ENCODE measurements at regions not wholly inside any gene's neighbourhood (a gene's known extent, or its start where the extent isn't known, plus 50 kb on each side); places are given as distances from the start of the nearest gene placed in this dataset.
"Not testable (repeated sequence)": the region's sequence is repeated elsewhere in the genome, so short reads cannot be mapped to it uniquely, and the experiment has no call there.

DNA sequence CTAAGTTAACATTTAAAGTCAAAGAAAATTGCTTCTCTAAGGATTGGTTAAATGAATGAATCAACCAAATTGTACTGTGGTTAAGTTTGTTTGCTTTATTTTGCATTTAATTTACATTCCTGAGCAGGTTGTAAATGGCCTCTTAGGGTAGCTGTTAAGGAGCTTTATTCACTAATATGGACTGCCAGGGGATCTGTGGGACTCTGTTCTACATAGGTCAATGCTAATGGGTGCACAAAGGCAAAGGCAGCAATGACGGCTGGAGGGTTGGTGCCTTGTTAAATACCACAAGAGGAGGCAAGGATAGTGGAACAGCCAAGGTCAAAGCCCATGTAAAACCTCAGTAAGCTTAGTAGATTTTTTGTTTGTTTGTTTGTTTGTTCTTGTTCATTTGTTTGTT is 89.3 kb upstream of the P2RY1 start:
- no peak overlapping the region for H3K4me3 ChIP-seq (ENCODE audit: low read length)
- H3K36me3 ChIP-seq (ENCODE audit: control insufficient read depth, insufficient read depth, low read length): no peaks in the 10 kb centered on the region
- H3K27ac ChIP-seq (ENCODE audit: low read depth, low read length): no peak overlapping the region
- H3K4me1 ChIP-seq (ENCODE audit: control insufficient read depth, insufficient read depth, low read length): no peaks in the 10 kb centered on the region
- no peak overlapping the region for H3K9ac ChIP-seq (ENCODE audit: low read length)
- H3K27me3 ChIP-seq (ENCODE audit: control insufficient read depth, insufficient read depth, low read length): no peaks in the 10 kb centered on the region

DNA sequence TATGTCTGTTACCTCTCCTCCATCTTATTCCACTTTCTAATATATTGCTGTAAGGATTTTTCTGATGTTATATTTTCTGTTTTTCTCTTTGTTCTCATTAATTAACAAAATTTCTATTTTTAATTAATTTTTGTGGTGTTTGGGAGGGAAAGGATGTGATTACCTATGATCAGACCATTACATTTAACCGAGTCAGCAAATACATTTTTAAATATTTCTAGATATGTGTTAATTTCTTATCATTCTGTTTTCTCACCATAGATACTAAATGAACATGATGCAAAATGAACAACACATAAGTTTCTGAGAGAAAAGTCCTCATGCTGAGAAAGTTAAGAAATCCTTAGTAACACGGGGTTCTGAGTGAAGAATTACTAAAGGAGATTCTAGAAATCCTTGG is 80.6 kb upstream of the P2RY1 start:
- Histone ChIP-seq H3K9ac (ENCODE audit: low read length) (no peak overlapping the region), H3K4me3 (ENCODE audit: low read length) (no peak overlapping the region)

DNA sequence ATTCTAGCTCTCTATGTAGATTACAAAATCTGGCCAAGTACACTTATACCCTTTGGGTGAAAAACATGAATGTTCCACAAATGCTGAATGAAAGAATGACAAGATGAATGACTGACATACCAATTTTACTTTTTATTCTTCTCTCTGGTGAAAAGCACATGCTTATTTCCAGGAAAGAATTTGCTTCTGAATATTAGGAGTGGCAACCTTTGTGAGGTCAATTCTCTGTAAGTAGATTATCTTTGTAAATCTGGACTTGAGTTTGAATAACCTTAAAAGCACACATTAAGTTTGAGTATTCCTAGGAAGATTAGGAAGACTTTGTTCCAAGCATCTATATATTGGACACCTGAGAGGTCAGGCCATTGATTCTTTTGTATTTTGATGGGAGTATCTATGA is 78.1 kb upstream of the P2RY1 start:
- H3K27me3 ChIP-seq (ENCODE audit: control insufficient read depth, insufficient read depth, low read length): no peaks in the 10 kb centered on the region
- no peaks in the 10 kb centered on the region for H3K36me3 ChIP-seq (ENCODE audit: control insufficient read depth, insufficient read depth, low read length)
- no peak overlapping the region for H3K9ac ChIP-seq (ENCODE audit: low read length)

More for the DNA sequence above, 80.6 kb upstream of the P2RY1 start:
- Histone ChIP-seq H3K36me3 (ENCODE audit: control insufficient read depth, insufficient read depth, low read length) (no peaks in the 10 kb centered on the region), H3K27me3 (ENCODE audit: control insufficient read depth, insufficient read depth, low read length) (no peaks in the 10 kb centered on the region), H3K27ac (ENCODE audit: low read depth, low read length) (no peak overlapping the region), H3K4me1 (ENCODE audit: control insufficient read depth, insufficient read depth, low read length) (no peaks in the 10 kb centered on the region)

GRCh38 chr3:152760024-152760563 is 74.8 kb upstream of the P2RY1 start:
- no peak overlapping the region for H3K9ac ChIP-seq (ENCODE audit: low read length)
- no peaks in the 10 kb centered on the region for H3K36me3 ChIP-seq (ENCODE audit: control insufficient read depth, insufficient read depth, low read length)
- H3K27me3 ChIP-seq (ENCODE audit: control insufficient read depth, insufficient read depth, low read length): no peaks in the 10 kb centered on the region
- no peak overlapping the region for H3K4me3 ChIP-seq (ENCODE audit: low read length)
- no peaks in the 10 kb centered on the region for H3K4me1 ChIP-seq (ENCODE audit: control insufficient read depth, insufficient read depth, low read length)
- H3K27ac ChIP-seq (ENCODE audit: low read depth, low read length): no peak overlapping the region

More for the DNA sequence above, 78.1 kb upstream of the P2RY1 start:
- H3K27ac ChIP-seq (ENCODE audit: low read depth, low read length): no peak overlapping the region
- H3K4me3 ChIP-seq (ENCODE audit: low read length): no peak overlapping the region
- no peaks in the 10 kb centered on the region for H3K4me1 ChIP-seq (ENCODE audit: control insufficient read depth, insufficient read depth, low read length)

DNA sequence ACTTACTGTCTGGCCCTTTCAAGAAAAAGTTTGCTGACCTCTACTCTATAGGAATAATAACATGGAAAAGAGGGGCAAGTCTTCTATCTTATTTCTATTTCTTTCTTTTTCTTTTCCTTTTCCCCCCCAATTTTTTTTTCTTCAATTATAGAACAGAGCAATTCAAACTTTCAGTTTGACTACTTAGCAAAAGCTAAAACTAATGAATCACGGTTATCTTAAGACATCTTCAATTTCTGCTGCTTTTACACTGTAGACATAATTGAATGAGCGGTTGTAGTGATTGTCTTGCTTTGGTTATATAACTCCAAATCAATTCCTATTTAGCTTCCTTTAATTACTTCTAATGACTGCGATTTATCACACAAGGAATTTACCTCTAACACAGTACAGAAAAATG is 74.3 kb upstream of the P2RY1 start:
- H3K4me1 ChIP-seq (ENCODE audit: control insufficient read depth, insufficient read depth, low read length): no peaks in the 10 kb centered on the region
- no peak overlapping the region for H3K9ac ChIP-seq (ENCODE audit: low read length)
- no peak overlapping the region for H3K4me3 ChIP-seq (ENCODE audit: low read length)
- no peaks in the 10 kb centered on the region for H3K27me3 ChIP-seq (ENCODE audit: control insufficient read depth, insufficient read depth, low read length)
- H3K27ac ChIP-seq (ENCODE audit: low read depth, low read length): no peak overlapping the region
- H3K36me3 ChIP-seq (ENCODE audit: control insufficient read depth, insufficient read depth, low read length): no peaks in the 10 kb centered on the region

DNA sequence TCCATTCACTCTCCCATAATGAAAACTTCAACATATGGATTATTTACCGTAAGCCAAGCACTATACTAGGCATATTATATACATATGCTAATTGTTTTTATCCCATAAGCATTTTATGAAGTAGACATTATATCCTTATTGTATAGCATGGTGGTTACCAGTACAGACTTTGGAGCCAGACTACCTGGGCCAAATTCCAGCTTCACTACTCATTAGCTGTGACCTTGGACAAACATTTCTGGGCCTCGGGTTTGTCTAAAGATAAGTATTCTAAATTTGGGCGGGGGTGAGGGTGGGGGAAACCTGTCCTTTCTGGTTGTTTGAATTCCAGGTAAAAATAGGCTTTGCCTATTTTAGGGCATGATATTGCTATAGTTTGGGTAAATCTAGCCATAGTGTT is 66.5 kb upstream of the P2RY1 start:
- Histone ChIP-seq H3K9ac (ENCODE audit: low read length) (no peak overlapping the region), H3K4me1 (ENCODE audit: control insufficient read depth, insufficient read depth, low read length) (no peaks in the 10 kb centered on the region), H3K4me3 (ENCODE audit: low read length) (no peak overlapping the region), H3K36me3 (ENCODE audit: control insufficient read depth, insufficient read depth, low read length) (no peaks in the 10 kb centered on the region), H3K27ac (ENCODE audit: low read depth, low read length) (no peak overlapping the region), H3K27me3 (ENCODE audit: control insufficient read depth, insufficient read depth, low read length) (no peaks in the 10 kb centered on the region)

DNA sequence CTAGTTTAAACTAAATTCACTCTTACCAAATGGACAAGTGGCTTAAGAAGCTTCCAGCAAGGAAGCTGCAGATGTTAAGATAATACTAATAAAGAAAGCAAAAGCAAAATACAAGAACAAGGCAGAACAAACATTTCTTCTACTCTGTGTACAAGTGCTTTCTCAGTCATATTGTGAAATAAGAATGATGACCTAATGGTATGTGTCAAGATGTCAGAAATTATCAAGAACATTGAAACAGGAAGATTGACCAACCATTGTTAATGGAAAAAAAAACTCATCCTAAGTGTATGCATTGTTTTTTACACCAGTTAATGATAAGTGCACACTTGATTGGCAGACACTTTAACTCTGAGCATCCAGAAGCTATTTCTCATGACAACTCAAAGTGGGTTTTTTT is 65.4 kb upstream of the P2RY1 start:
- no peaks in the 10 kb centered on the region for H3K36me3 ChIP-seq (ENCODE audit: control insufficient read depth, insufficient read depth, low read length)
- no peak overlapping the region for H3K4me3 ChIP-seq (ENCODE audit: low read length)
- H3K9ac ChIP-seq (ENCODE audit: low read length): no peak overlapping the region
- no peak overlapping the region for H3K27ac ChIP-seq (ENCODE audit: low read depth, low read length)
- no peaks in the 10 kb centered on the region for H3K27me3 ChIP-seq (ENCODE audit: control insufficient read depth, insufficient read depth, low read length)
- no peaks in the 10 kb centered on the region for H3K4me1 ChIP-seq (ENCODE audit: control insufficient read depth, insufficient read depth, low read length)

- Histone ChIP-seq H3K4me3 (ENCODE audit: low read length) (no peak overlapping the region), H3K36me3 (ENCODE audit: control insufficient read depth, insufficient read depth, low read length) (no peaks in the 10 kb centered on the region), H3K27ac (ENCODE audit: low read depth, low read length) (no peak overlapping the region), H3K4me1 (ENCODE audit: control insufficient read depth, insufficient read depth, low read length) (no peaks in the 10 kb centered on the region), H3K9ac (ENCODE audit: low read length) (no peak overlapping the region), H3K27me3 (ENCODE audit: control insufficient read depth, insufficient read depth, low read length) (no peaks in the 10 kb centered on the region)
Observed at GRCh38 chr3:152770296-152770695, 64.6 kb upstream of the P2RY1 start.

- Histone ChIP-seq H3K27ac (ENCODE audit: low read depth, low read length) (no peak overlapping the region), H3K36me3 (ENCODE audit: control insufficient read depth, insufficient read depth, low read length) (no peaks in the 10 kb centered on the region), H3K4me1 (ENCODE audit: control insufficient read depth, insufficient read depth, low read length) (no peaks in the 10 kb centered on the region)
Observed at GRCh38 chr3:152771120-152771519, 63.8 kb upstream of the P2RY1 start.

GRCh38 chr3:152772674-152773225 is 62.2 kb upstream of the P2RY1 start:
- H3K27ac ChIP-seq (ENCODE audit: low read depth, low read length): no peak overlapping the region
- no peak overlapping the region for H3K4me3 ChIP-seq (ENCODE audit: low read length)
- no peak overlapping the region for H3K9ac ChIP-seq (ENCODE audit: low read length)
- no peaks in the 10 kb centered on the region for H3K36me3 ChIP-seq (ENCODE audit: control insufficient read depth, insufficient read depth, low read length)
- H3K27me3 ChIP-seq (ENCODE audit: control insufficient read depth, insufficient read depth, low read length): no peaks in the 10 kb centered on the region
- peaks cover 2% of the 10 kb centered on the region for H3K4me1 ChIP-seq (ENCODE audit: control insufficient read depth, insufficient read depth, low read length)

More at GRCh38 chr3:152771120-152771519, 63.8 kb upstream of the P2RY1 start:
- Histone ChIP-seq H3K9ac (ENCODE audit: low read length) (no peak overlapping the region), H3K27me3 (ENCODE audit: control insufficient read depth, insufficient read depth, low read length) (no peaks in the 10 kb centered on the region), H3K4me3 (ENCODE audit: low read length) (no peak overlapping the region)

- Histone ChIP-seq H3K9ac (ENCODE audit: low read length) (no peak overlapping the region), H3K27me3 (ENCODE audit: control insufficient read depth, insufficient read depth, low read length) (no peaks in the 10 kb centered on the region), H3K27ac (ENCODE audit: low read depth, low read length) (no peak overlapping the region), H3K4me1 (ENCODE audit: control insufficient read depth, insufficient read depth, low read length) (peaks cover 2% of the 10 kb centered on the region), H3K36me3 (ENCODE audit: control insufficient read depth, insufficient read depth, low read length) (no peaks in the 10 kb centered on the region), H3K4me3 (ENCODE audit: low read length) (no peak overlapping the region)
Observed at GRCh38 chr3:152773633-152774032, 61.3 kb upstream of the P2RY1 start.

- H3K9ac ChIP-seq (ENCODE audit: low read length): not testable (repeated sequence)
Observed at GRCh38 chr3:152774230-152774629, 60.7 kb upstream of the P2RY1 start.

DNA sequence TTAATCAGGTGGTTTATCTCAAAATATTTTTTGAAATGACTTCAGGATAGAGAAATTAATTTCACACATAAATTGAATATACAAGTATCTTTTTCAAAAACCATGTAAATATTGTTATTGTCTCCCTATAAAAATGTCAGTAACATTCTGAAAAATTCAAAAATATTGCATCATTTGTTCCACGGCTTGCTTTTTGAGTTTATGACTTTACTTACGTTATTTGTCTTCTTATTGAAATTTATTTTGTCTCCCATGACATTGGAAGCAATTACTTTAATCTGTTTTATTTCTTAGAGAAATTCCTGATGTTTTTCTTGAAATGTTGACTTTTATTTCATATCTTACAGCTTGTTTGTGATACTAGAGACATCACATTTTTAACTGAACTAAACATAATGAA is 56.9 kb upstream of the P2RY1 start:
- Histone ChIP-seq H3K4me1 (ENCODE audit: control insufficient read depth, insufficient read depth, low read length) (peaks cover 2% of the 10 kb centered on the region), H3K4me3 (ENCODE audit: low read length) (no peak overlapping the region), H3K27ac (ENCODE audit: low read depth, low read length) (no peak overlapping the region), H3K9ac (ENCODE audit: low read length) (no peak overlapping the region), H3K36me3 (ENCODE audit: control insufficient read depth, insufficient read depth, low read length) (no peaks in the 10 kb centered on the region), H3K27me3 (ENCODE audit: control insufficient read depth, insufficient read depth, low read length) (no peaks in the 10 kb centered on the region)

More at GRCh38 chr3:152774230-152774629, 60.7 kb upstream of the P2RY1 start:
- not testable (repeated sequence) for H3K27me3 ChIP-seq (ENCODE audit: control insufficient read depth, insufficient read depth, low read length); H3K27ac ChIP-seq (ENCODE audit: low read depth, low read length); H3K4me1 ChIP-seq (ENCODE audit: control insufficient read depth, insufficient read depth, low read length); H3K36me3 ChIP-seq (ENCODE audit: control insufficient read depth, insufficient read depth, low read length); H3K4me3 ChIP-seq (ENCODE audit: low read length)

All from rectal smooth muscle tissue (tissue), 1 donor.